Nephron (organoid): ENCODE measurements at regions not wholly inside any gene's neighbourhood (a gene's known extent, or its start where the extent isn't known, plus 50 kb on each side); places are given as distances from the start of the nearest gene placed in this dataset.

ENCODE experiments used
- H3K27ac Mint-ChIP-seq, 3 experiments: 2 replicates each; pipeline ENCODE4 v1.8.0; 2020; ENCODE audit warnings: mixed read lengths in 3 of 3, mild to moderate bottlenecking in 2 of 3, moderate library complexity in 1 of 3
- H3K27me3 Mint-ChIP-seq: 2 replicates; pipeline ENCODE4 v1.8.0; 2021; ENCODE audit warnings: low read depth, mild to moderate bottlenecking, moderate library complexity, mixed read lengths
- H3K36me3 Mint-ChIP-seq: 2 replicates; pipeline ENCODE4 v1.8.0; 2020; ENCODE audit warnings: low read depth, mixed read lengths
- H3K4me1 Mint-ChIP-seq: 2 replicates; pipeline ENCODE4 v1.8.0; 2020; ENCODE audit warnings: mixed read lengths
- H3K4me3 Mint-ChIP-seq, 3 experiments: 2 replicates each; pipeline ENCODE4 v1.8.0; 2020; ENCODE audit warnings: mild to moderate bottlenecking in 3 of 3, mixed read lengths in 3 of 3, moderate library complexity in 2 of 3
- H3K9me3 Mint-ChIP-seq: 2 replicates; pipeline ENCODE4 v1.8.0; 2020; ENCODE audit warnings: mixed read lengths
- CTCF ChIP-seq, 3 experiments: fragments of 200-600 bp; sonication (generic); IDR thresholded peaks; one replicate each; pipeline ENCODE4 v1.5.0; 2021; ENCODE audit warnings: antibody characterized with exemption in 3 of 3; ENCODE audit not compliant: unreplicated experiment in 3 of 3

- no peak for TF ChIP-seq CTCF (IDR thresholded peaks at IDR 0.05; ENCODE audit: unreplicated experiment in 3 of 3)
- Mint-ChIP-seq H3K9me3 (peaks cover 3% of the 10 kb centered on the region), H3K27me3 (peaks cover 62% of the 10 kb centered on the region), H3K27ac (no peak overlapping the region), H3K4me3 (peak overlapping the region in 1 of 3 experiments; percentile 36), H3K4me1 (peaks cover 8% of the 10 kb centered on the region), H3K36me3 (no peaks in the 10 kb centered on the region)
Measured at GRCh38 chr11:43549624-43550023, 130.9 kb upstream of the HSD17B12 start.

GRCh38 chr11:43550714-43551113, 129.8 kb upstream of the HSD17B12 start:
- Mint-ChIP-seq H3K27me3 (peaks cover 57% of the 10 kb centered on the region), H3K36me3 (no peaks in the 10 kb centered on the region), H3K9me3 (peaks cover 3% of the 10 kb centered on the region), H3K4me3 (no peak overlapping the region), H3K27ac (no peak overlapping the region), H3K4me1 (peaks cover 16% of the 10 kb centered on the region)
- no peak for TF ChIP-seq CTCF (IDR thresholded peaks at IDR 0.05; ENCODE audit: unreplicated experiment in 3 of 3)

- no peaks in the 10 kb centered on the region for H3K9me3 Mint-ChIP-seq
- no peaks in the 10 kb centered on the region for H3K36me3 Mint-ChIP-seq
- H3K27me3 Mint-ChIP-seq = peaks cover 54% of the 10 kb centered on the region
Measured at GRCh38 chr11:43554148-43554473, 126.4 kb upstream of the HSD17B12 start.

GRCh38 chr11:43555186-43555585, 125.4 kb upstream of the HSD17B12 start:
- Mint-ChIP-seq H3K27me3 (peaks cover 49% of the 10 kb centered on the region), H3K27ac (no peak overlapping the region), H3K4me3 (peak overlapping the region in 2 of 3 experiments; percentile 38 to 55), H3K36me3 (no peaks in the 10 kb centered on the region), H3K9me3 (no peaks in the 10 kb centered on the region), H3K4me1 (peaks cover 53% of the 10 kb centered on the region)
- TF ChIP-seq CTCF (IDR thresholded peaks at IDR 0.05; ENCODE audit: unreplicated experiment in 3 of 3) = no peak

More at GRCh38 chr11:43554148-43554473, 126.4 kb upstream of the HSD17B12 start:
- Mint-ChIP-seq H3K4me1 (peaks cover 50% of the 10 kb centered on the region), H3K27ac (no peak overlapping the region), H3K4me3 (no peak overlapping the region)
- TF ChIP-seq CTCF (IDR thresholded peaks at IDR 0.05; ENCODE audit: unreplicated experiment in 3 of 3) = no peak

GRCh38 chr11:43555816-43556611, 124.5 kb upstream of the HSD17B12 start:
- Mint-ChIP-seq H3K27me3 (peaks cover 47% of the 10 kb centered on the region), H3K27ac (no peak overlapping the region), H3K4me3 (peak overlapping the region; percentile 50 to 77 (median 59)), H3K36me3 (no peaks in the 10 kb centered on the region), H3K4me1 (peaks cover 53% of the 10 kb centered on the region), H3K9me3 (no peaks in the 10 kb centered on the region)
- TF ChIP-seq CTCF (IDR thresholded peaks at IDR 0.05; ENCODE audit: unreplicated experiment in 3 of 3) = no peak
